ENCODE measurements at regions not wholly inside any gene's neighbourhood (a gene's known extent, or its start where the extent isn't known, plus 50 kb on each side); places are given as distances from the start of the nearest gene placed in this dataset.

- TF ChIP-seq, protein P1, sequence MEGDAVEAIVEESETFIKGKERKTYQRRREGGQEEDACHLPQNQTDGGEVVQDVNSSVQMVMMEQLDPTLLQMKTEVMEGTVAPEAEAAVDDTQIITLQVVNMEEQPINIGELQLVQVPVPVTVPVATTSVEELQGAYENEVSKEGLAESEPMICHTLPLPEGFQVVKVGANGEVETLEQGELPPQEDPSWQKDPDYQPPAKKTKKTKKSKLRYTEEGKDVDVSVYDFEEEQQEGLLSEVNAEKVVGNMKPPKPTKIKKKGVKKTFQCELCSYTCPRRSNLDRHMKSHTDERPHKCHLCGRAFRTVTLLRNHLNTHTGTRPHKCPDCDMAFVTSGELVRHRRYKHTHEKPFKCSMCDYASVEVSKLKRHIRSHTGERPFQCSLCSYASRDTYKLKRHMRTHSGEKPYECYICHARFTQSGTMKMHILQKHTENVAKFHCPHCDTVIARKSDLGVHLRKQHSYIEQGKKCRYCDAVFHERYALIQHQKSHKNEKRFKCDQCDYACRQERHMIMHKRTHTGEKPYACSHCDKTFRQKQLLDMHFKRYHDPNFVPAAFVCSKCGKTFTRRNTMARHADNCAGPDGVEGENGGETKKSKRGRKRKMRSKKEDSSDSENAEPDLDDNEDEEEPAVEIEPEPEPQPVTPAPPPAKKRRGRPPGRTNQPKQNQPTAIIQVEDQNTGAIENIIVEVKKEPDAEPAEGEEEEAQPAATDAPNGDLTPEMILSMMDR (IDR thresholded peaks at IDR 0.05) = no peak
- H3K27me3 ChIP-seq = no peaks in the 10 kb centered on the region
- H3K4me3 ChIP-seq = no peak overlapping the region
- intact Hi-C loops (cut with DNase I) = no loop called here
- peak overlapping the region in 1 of 2 donors; percentile 49 for H3K27ac ChIP-seq
- H3K9me3 ChIP-seq = no peaks in the 10 kb centered on the region
- peaks cover 0 to 2% of the 10 kb centered on the region in 2 donors for H3K4me1 ChIP-seq
- H3K36me3 ChIP-seq = no peaks in the 10 kb centered on the region
- peak in 1 of 2 donors; percentile 69 for DNase-seq (ENCODE audit: low spot score in 2 of 2)
These were observed 95.2 kb upstream of the TP53I11 start for GRCh38 chr11:45045683-45046471.

DNA sequence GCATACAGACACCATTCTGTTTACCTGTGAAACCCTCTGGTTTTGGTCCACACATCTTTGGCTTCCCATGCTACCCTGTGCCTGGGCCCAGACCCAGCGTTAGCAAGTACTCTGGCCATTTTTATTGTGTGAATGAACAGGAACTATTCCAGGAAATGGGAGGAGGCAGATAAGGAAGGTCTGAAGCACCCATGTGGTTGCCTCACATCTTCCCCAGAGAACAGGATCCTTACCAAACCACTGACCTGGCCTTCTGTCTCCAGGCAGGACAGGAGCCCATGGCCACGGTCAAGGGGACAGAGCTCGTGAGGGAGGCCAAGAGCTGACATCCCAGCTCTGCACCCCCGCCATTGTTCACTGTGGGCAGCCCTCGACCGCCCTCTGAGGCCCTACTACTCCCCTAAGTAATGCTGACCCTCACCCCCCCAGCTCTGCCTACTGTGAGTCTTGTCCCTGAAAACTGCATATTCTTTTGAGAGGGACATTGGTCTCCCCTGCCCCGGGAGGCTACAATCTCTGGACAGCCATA, 97.7 kb upstream of the TP53I11 start:
- Histone ChIP-seq H3K27ac (no peak overlapping the region), H3K36me3 (no peaks in the 10 kb centered on the region), H3K27me3 (no peaks in the 10 kb centered on the region), H3K4me1 (no peaks in the 10 kb centered on the region), H3K4me3 (no peak overlapping the region), H3K9me3 (no peaks in the 10 kb centered on the region)
- intact Hi-C loops (cut with DNase I) = no loop called here
- TF ChIP-seq, protein P1 (IDR thresholded peaks at IDR 0.05) = no peak
- no peak for DNase-seq (ENCODE audit: low spot score in 2 of 2)

DNA sequence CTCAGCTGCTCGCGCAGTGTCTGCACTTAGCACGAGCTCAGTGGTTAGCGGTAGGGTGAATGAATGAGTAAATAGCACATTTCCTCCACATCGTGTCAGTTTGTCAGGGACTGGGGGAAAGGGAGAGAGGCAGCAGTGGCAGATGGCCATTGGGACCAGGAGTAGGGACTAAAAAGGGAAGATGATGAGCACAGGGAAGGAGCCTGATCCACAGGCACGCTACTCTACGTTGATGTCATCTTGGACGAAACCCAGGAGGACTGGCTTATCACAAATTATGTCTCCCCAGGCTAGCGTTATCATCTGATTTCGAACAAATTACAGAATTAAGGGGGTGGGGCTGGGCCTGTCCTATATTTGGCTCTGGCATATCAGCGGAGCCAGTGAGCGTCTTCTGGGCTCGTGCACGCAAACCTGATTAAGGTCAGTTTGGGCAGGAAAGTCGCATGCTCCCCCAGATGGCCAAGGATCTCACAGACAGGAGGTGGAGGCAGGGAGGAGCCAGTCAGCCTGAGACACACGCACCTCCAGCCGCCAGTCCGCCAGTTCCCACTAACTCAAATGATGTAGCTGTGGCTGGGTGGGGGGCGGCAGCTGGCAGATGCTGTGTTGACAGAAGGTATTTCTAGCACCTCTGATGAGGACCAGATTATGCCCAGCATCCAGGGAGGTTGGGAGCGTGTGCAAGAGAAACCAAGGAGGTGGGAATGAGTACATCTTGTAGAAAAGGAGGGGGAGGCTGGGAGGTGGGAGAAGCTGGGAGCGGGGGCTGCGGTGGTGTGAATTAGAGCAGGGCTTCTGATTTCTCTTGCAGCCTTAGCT, 97.4 kb upstream of the PRDM11 start:
- H3K27ac ChIP-seq = no peak overlapping the region
- H3K4me1 ChIP-seq = no peaks in the 10 kb centered on the region
- no peaks in the 10 kb centered on the region for H3K36me3 ChIP-seq
- H3K27me3 ChIP-seq = no peaks in the 10 kb centered on the region
- DNase-seq (ENCODE audit: low spot score in 2 of 2) = no peak
- no peak overlapping the region for H3K4me3 ChIP-seq
- TF ChIP-seq, protein P1 (IDR thresholded peaks at IDR 0.05) = no peak
- H3K9me3 ChIP-seq = no peaks in the 10 kb centered on the region
- intact Hi-C loops (cut with DNase I) = no loop called here

GRCh38 chr11:45050111-45050510, 96.3 kb upstream of the PRDM11 start:
- H3K27ac ChIP-seq = no peak overlapping the region
- H3K27me3 ChIP-seq = no peaks in the 10 kb centered on the region
- no peak for DNase-seq (ENCODE audit: low spot score in 2 of 2)
- TF ChIP-seq, protein P1 (IDR thresholded peaks at IDR 0.05) = no peak
- no peaks in the 10 kb centered on the region for H3K36me3 ChIP-seq
- intact Hi-C loops (cut with DNase I) = no loop called here
- no peak overlapping the region for H3K4me3 ChIP-seq
- no peaks in the 10 kb centered on the region for H3K9me3 ChIP-seq
- H3K4me1 ChIP-seq = no peaks in the 10 kb centered on the region

DNA sequence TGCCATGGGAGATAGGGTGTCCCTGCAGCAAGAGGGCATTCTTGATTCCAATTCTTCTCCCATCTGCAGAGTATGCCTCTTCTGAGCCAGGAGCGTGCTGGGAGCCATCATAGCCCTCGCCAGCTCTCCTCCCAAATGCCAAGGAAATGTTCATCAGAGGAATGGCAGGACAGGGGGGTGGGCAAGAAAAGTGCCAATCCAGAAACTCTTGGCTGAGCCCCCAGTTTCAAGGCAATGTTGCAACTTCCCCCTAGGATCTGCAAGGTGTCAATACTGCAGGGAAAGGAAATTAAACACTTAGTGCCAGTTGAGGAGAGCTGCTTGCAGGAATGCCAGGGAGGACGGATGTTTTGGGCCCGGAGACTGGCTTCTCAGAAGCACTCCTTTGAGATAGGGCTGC, 94.8 kb upstream of the PRDM11 start:
- no peaks in the 10 kb centered on the region for H3K36me3 ChIP-seq
- intact Hi-C loops (cut with DNase I) = no loop called here
- H3K4me1 ChIP-seq = no peaks in the 10 kb centered on the region
- TF ChIP-seq, protein P1 (IDR thresholded peaks at IDR 0.05) = no peak
- H3K27me3 ChIP-seq = no peaks in the 10 kb centered on the region
- no peak for DNase-seq (ENCODE audit: low spot score in 2 of 2)
- no peak overlapping the region for H3K4me3 ChIP-seq
- no peak overlapping the region for H3K27ac ChIP-seq
- H3K9me3 ChIP-seq = no peaks in the 10 kb centered on the region

All from ascending aorta (tissue), 2 donors.